Neutrophil (primary cell): ENCODE measurements at regions not wholly inside any gene's neighbourhood (a gene's known extent, or its start where the extent isn't known, plus 50 kb on each side); places are given as distances from the start of the nearest gene placed in this dataset.
A peak's percentile ranks its signal among the peaks of the same experiment; 100 is the strongest.

Source experiments
- H3K27ac ChIP-seq: fragments of 200-600 bp; sonication (generic); 2 replicates; pipeline ENCODE4 v1.5.1; 2016; ENCODE audit warnings: mild to moderate bottlenecking, moderate library complexity
- H3K27me3 ChIP-seq: fragments of 200-600 bp; sonication (generic); 2 replicates; pipeline ENCODE4 v1.6.0; 2016; ENCODE audit warnings: mild to moderate bottlenecking
- H3K36me3 ChIP-seq: fragments of 200-600 bp; sonication (generic); 2 replicates; pipeline ENCODE4 v1.5.1; 2017
- H3K4me1 ChIP-seq, 2 experiments: fragments of 200-600 bp in 1 of 2; sonication (generic) in 1 of 2; 1 replicate in 1 of 2; 2 replicates in 1 of 2; pipeline versions ENCODE4 v1.5.1 to v1.6.1; 2013 to 2016; ENCODE audit warnings: low read depth in 1 of 2, low read length in 1 of 2, mild to moderate bottlenecking in 1 of 2, moderate library complexity in 1 of 2; ENCODE audit not compliant: control insufficient read depth in 1 of 2, insufficient read depth in 1 of 2
- H3K4me3 ChIP-seq, 2 experiments: fragments of 200-600 bp in 1 of 2; sonication (generic) in 1 of 2; 1 replicate in 1 of 2; 2 replicates in 1 of 2; pipeline ENCODE4 v1.5.1; 2013 to 2016; ENCODE audit warnings: low read depth in 1 of 2, low read length in 1 of 2, mild to moderate bottlenecking in 1 of 2, moderate library complexity in 1 of 2
- H3K9me3 ChIP-seq: fragments of 200-600 bp; sonication (generic); 2 replicates; pipeline ENCODE4 v1.5.1; 2016
- TF ChIP-seq, protein P1 (sequence below): fragments of 200-600 bp; sonication (generic); IDR thresholded peaks from 2 replicates; pipeline ENCODE4 v1.5.1; 2016; ENCODE audit warnings: antibody characterized with exemption

DNA sequence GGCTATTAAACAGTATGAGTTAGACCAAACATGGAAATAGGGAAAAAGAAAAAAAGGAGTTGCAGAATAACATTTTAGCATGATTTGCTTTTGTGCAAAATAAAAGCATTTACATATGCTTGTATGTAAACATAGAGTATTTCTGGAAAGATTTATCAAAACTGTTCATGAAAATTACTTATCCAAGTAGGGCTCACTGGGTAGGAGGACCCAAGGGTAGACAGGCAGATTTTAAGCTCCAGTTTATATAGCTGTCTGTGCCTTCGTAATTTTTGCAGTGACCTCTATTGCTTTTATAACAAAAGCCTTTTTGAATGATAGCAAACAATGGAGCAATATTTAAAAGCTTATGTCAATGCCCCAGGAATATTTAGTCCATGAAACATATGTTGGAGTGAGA lies 228.8 kb upstream of the IRF2BP2 start:
- H3K27ac ChIP-seq: peak overlapping the region; percentile 93
- H3K27me3 ChIP-seq: no peaks in the 10 kb centered on the region
- H3K36me3 ChIP-seq: no peaks in the 10 kb centered on the region
- TF ChIP-seq, protein P1, sequence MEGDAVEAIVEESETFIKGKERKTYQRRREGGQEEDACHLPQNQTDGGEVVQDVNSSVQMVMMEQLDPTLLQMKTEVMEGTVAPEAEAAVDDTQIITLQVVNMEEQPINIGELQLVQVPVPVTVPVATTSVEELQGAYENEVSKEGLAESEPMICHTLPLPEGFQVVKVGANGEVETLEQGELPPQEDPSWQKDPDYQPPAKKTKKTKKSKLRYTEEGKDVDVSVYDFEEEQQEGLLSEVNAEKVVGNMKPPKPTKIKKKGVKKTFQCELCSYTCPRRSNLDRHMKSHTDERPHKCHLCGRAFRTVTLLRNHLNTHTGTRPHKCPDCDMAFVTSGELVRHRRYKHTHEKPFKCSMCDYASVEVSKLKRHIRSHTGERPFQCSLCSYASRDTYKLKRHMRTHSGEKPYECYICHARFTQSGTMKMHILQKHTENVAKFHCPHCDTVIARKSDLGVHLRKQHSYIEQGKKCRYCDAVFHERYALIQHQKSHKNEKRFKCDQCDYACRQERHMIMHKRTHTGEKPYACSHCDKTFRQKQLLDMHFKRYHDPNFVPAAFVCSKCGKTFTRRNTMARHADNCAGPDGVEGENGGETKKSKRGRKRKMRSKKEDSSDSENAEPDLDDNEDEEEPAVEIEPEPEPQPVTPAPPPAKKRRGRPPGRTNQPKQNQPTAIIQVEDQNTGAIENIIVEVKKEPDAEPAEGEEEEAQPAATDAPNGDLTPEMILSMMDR: no peak
- no peaks in the 10 kb centered on the region for H3K9me3 ChIP-seq
- peaks cover 77 to 79% of the 10 kb centered on the region in 2 experiments for H3K4me1 ChIP-seq
- H3K4me3 ChIP-seq: peak overlapping the region in 1 of 2 experiments; percentile 9

DNA sequence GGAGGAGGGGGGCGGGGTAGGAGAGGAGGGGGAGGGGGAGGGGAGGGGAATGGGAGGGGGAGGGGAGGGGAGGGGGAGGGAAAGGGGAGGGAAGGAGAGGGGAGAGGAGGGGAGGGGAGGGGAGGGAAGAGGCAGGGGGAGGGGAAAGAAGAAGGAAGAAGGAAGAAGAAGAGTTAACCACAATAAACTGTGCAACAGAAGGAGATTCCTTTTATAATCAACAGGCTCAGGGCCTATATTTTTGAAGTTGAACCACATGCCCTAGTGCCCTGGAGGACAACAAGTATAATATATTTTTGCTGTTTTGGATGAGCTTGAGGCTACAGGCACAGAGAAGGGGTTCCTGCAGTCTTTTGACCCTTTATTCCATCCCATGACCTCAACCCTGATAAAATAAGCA lies 228.2 kb upstream of the IRF2BP2 start:
- Histone ChIP-seq H3K4me1 (peaks cover 71 to 73% of the 10 kb centered on the region in 2 experiments), H3K27ac (peak overlapping the region; percentile 93), H3K4me3 (peak overlapping the region in 1 of 2 experiments; percentile 9), H3K36me3 (no peaks in the 10 kb centered on the region), H3K9me3 (no peaks in the 10 kb centered on the region), H3K27me3 (no peaks in the 10 kb centered on the region)
- TF ChIP-seq, protein P1: no peak

DNA sequence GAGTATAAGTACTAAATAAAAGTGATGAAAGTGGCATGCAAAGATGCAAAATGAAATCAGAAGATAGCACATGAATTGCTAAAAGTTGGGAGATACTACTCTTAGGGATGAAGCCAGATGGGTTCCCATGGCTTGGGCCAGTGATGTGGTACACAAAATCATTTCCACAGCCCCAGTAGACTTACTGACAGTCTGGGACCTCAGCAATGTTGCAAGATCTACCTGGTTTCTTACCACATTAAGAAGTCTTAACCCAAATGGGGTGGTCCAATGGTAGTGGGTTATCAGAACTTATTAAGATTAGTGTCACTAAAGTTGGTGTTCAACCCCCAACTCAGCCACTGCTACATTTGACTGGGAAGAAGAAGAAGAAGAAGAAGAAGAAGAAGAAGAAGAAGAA lies 227.7 kb upstream of the IRF2BP2 start:
- H3K27me3 ChIP-seq: no peaks in the 10 kb centered on the region

DNA sequence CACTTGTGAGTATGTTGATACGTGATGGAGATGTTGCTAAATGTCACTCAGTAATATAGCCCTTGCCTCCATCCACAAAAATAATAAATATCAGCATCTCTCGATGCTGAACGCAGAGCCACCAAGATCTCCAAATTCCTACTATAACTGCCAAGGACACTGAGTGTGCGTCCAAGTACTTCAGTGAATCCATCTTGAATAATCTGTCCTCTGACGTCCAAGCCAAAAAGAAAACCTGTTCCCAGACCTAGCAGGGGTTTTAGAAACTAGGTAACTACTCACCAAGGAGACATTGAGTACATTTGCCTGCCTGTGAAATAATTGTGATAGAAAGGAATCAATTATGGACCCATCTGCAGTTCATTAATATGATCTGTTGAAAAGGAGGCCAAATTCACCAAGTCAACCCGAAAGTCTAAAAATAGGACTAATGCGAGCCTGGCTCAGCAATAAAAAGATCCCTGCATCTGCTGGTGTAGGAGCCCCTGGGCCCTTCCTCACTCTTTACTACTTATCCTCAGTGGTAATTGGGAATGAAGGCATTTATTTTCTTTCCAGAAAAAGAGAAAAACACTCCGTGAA lies 226.9 kb upstream of the IRF2BP2 start:
- Histone ChIP-seq H3K4me1 (peaks cover 60 to 61% of the 10 kb centered on the region in 2 experiments), H3K36me3 (no peaks in the 10 kb centered on the region), H3K9me3 (no peaks in the 10 kb centered on the region), H3K4me3 (no peak overlapping the region), H3K27me3 (no peaks in the 10 kb centered on the region), H3K27ac (peak overlapping the region; percentile 67)
- TF ChIP-seq, protein P1: no peak

More for the DNA sequence above, 227.7 kb upstream of the IRF2BP2 start:
- Histone ChIP-seq H3K9me3 (no peaks in the 10 kb centered on the region), H3K27ac (peak overlapping the region; percentile 67), H3K4me3 (no peak overlapping the region), H3K4me1 (peaks cover 66 to 68% of the 10 kb centered on the region in 2 experiments), H3K36me3 (no peaks in the 10 kb centered on the region)
- TF ChIP-seq, protein P1: no peak

DNA sequence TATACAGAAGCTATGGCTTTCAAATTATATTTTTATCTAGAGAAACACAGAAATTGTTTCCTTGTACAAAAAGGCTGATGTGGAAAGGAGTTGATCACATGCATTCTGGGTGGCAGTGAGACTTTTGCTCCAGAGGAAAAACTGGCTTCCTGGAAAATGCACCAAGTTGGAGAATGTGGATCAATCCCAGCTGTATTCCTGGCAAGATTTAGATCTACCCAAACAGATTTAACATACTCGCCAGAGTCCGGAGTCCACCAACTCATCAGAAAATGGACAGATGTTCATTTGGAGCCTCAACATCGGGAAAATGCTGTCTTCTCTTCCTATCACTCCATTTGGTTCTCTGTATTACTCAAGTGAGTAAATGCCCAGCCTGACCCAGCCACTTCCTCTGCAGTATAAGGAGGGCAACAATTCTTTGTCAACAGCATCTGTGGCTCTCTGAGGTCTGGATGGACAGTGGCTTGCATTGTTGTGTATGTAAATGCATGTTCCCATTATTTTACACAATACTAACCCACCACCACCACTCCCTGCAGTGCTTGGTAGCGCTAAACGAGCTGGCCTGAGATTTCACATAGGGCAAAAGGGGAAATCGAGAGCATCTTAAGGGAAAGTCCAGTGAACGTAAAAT lies 226.2 kb upstream of the IRF2BP2 start:
- Histone ChIP-seq H3K36me3 (no peaks in the 10 kb centered on the region), H3K27ac (peak overlapping the region; percentile 67), H3K9me3 (no peaks in the 10 kb centered on the region), H3K4me3 (no peak overlapping the region), H3K27me3 (no peaks in the 10 kb centered on the region), H3K4me1 (peaks cover 53 to 54% of the 10 kb centered on the region in 2 experiments)
- TF ChIP-seq, protein P1: no peak
